HUES6 (cell line): ENCODE measurements at regions not wholly inside any gene's neighbourhood (a gene's known extent, or its start where the extent isn't known, plus 50 kb on each side); places are given as distances from the start of the nearest gene placed in this dataset.
"Not testable (repeated sequence)": the region's sequence is repeated elsewhere in the genome, so short reads cannot be mapped to it uniquely, and the experiment has no call there.

Experiments
- H3K27ac ChIP-seq: 2 replicates; pipeline ENCODE4 v1.7.0; 2013; ENCODE audit warnings: low read depth, mild to moderate bottlenecking, low read length, inconsistent platforms
- H3K27me3 ChIP-seq: 2 replicates; pipeline ENCODE4 v1.6.1; 2013; ENCODE audit warnings: low read length; ENCODE audit not compliant: control insufficient read depth, insufficient read depth
- H3K36me3 ChIP-seq: 2 replicates; pipeline ENCODE4 v1.6.1; 2013; ENCODE audit warnings: low read length; ENCODE audit not compliant: control insufficient read depth, insufficient read depth
- H3K4me1 ChIP-seq: 2 replicates; pipeline ENCODE4 v1.6.1; 2013; ENCODE audit warnings: low read length; ENCODE audit not compliant: control insufficient read depth, insufficient read depth
- H3K4me3 ChIP-seq: 2 replicates; pipeline ENCODE4 v1.5.1; 2013; ENCODE audit warnings: low read depth, low read length
- H3K9ac ChIP-seq: one replicate; pipeline ENCODE4 v1.6.1; 2013; ENCODE audit warnings: mild to moderate bottlenecking, low read length
- H3K9me3 ChIP-seq: 2 replicates; pipeline ENCODE4 v1.6.1; 2013; ENCODE audit warnings: low read depth, low read length; ENCODE audit not compliant: control insufficient read depth, insufficient read depth

- Histone ChIP-seq H3K36me3 (no peaks in the 10 kb centered on the region), H3K9me3 (no peaks in the 10 kb centered on the region), H3K27me3 (no peaks in the 10 kb centered on the region), H3K9ac (no peak overlapping the region), H3K4me1 (peaks cover 30% of the 10 kb centered on the region), H3K4me3 (no peak overlapping the region), H3K27ac (no peak overlapping the region)
Measured at GRCh38 chr4:123235431-123235830, 161.2 kb upstream of the SPRY1 start.

- H3K36me3 ChIP-seq = no peaks in the 10 kb centered on the region
- H3K9me3 ChIP-seq = no peaks in the 10 kb centered on the region
- H3K27me3 ChIP-seq = no peaks in the 10 kb centered on the region
- H3K27ac ChIP-seq = no peak overlapping the region
- no peak overlapping the region for H3K4me3 ChIP-seq
- peaks cover 23% of the 10 kb centered on the region for H3K4me1 ChIP-seq
- no peak overlapping the region for H3K9ac ChIP-seq
Measured at GRCh38 chr4:123236606-123237005, 160.0 kb upstream of the SPRY1 start.

GRCh38 chr4:123240286-123240685 lies 156.3 kb upstream of the SPRY1 start:
- not testable (repeated sequence) for H3K9ac ChIP-seq, H3K4me1 ChIP-seq, H3K27me3 ChIP-seq, H3K9me3 ChIP-seq, H3K4me3 ChIP-seq, H3K27ac ChIP-seq, H3K36me3 ChIP-seq

- not testable (repeated sequence) for H3K27ac ChIP-seq, H3K36me3 ChIP-seq, H3K27me3 ChIP-seq, H3K9ac ChIP-seq, H3K9me3 ChIP-seq, H3K4me1 ChIP-seq, H3K4me3 ChIP-seq
Measured at GRCh38 chr4:123243220-123243619, 153.4 kb upstream of the SPRY1 start.

GRCh38 chr4:123244137-123244536 lies 152.5 kb upstream of the SPRY1 start:
- H3K4me3 ChIP-seq = no peak overlapping the region
- no peaks in the 10 kb centered on the region for H3K9me3 ChIP-seq
- no peaks in the 10 kb centered on the region for H3K27me3 ChIP-seq
- no peaks in the 10 kb centered on the region for H3K36me3 ChIP-seq
- H3K4me1 ChIP-seq = no peaks in the 10 kb centered on the region
- H3K9ac ChIP-seq = no peak overlapping the region
- no peak overlapping the region for H3K27ac ChIP-seq

- Histone ChIP-seq H3K4me1 (no peaks in the 10 kb centered on the region), H3K9me3 (no peaks in the 10 kb centered on the region), H3K27me3 (no peaks in the 10 kb centered on the region), H3K27ac (0 out of 2 replicates have a peak overlapping the region, but pooled peaks have one; percentile 33), H3K9ac (no peak overlapping the region), H3K4me3 (no peak overlapping the region), H3K36me3 (no peaks in the 10 kb centered on the region)
Measured at GRCh38 chr4:123246085-123246484, 150.5 kb upstream of the SPRY1 start.

- Histone ChIP-seq H3K36me3 (no peaks in the 10 kb centered on the region), H3K9ac (no peak overlapping the region), H3K4me3 (no peak overlapping the region), H3K27me3 (no peaks in the 10 kb centered on the region), H3K9me3 (no peaks in the 10 kb centered on the region), H3K4me1 (no peaks in the 10 kb centered on the region), H3K27ac (no peak overlapping the region)
Measured at GRCh38 chr4:123248085-123248659, 148.4 kb upstream of the SPRY1 start.

GRCh38 chr4:123249821-123250220 lies 146.8 kb upstream of the SPRY1 start:
- Histone ChIP-seq H3K4me1 (no peaks in the 10 kb centered on the region), H3K9ac (no peak overlapping the region), H3K4me3 (no peak overlapping the region)

GRCh38 chr4:123250843-123251242 lies 145.8 kb upstream of the SPRY1 start:
- H3K4me1 ChIP-seq = no peaks in the 10 kb centered on the region

More at GRCh38 chr4:123249821-123250220, 146.8 kb upstream of the SPRY1 start:
- Histone ChIP-seq H3K9me3 (no peaks in the 10 kb centered on the region), H3K36me3 (no peaks in the 10 kb centered on the region), H3K27me3 (no peaks in the 10 kb centered on the region), H3K27ac (no peak overlapping the region)

GRCh38 chr4:123255971-123256370 lies 140.6 kb upstream of the SPRY1 start:
- Histone ChIP-seq H3K4me1 (no peaks in the 10 kb centered on the region), H3K9me3 (no peaks in the 10 kb centered on the region), H3K9ac (no peak overlapping the region), H3K4me3 (no peak overlapping the region), H3K36me3 (peaks cover 7% of the 10 kb centered on the region), H3K27ac (no peak overlapping the region), H3K27me3 (no peaks in the 10 kb centered on the region)

More at GRCh38 chr4:123250843-123251242, 145.8 kb upstream of the SPRY1 start:
- peaks cover 1% of the 10 kb centered on the region; the same call in 1 of the 2 replicates for H3K36me3 ChIP-seq
- H3K9me3 ChIP-seq = no peaks in the 10 kb centered on the region
- H3K27ac ChIP-seq = no peak overlapping the region
- no peak overlapping the region for H3K9ac ChIP-seq
- no peak overlapping the region for H3K4me3 ChIP-seq
- no peaks in the 10 kb centered on the region for H3K27me3 ChIP-seq

GRCh38 chr4:123256901-123257300 lies 139.7 kb upstream of the SPRY1 start:
- H3K9me3 ChIP-seq = no peaks in the 10 kb centered on the region

GRCh38 chr4:123257591-123257990 lies 139.0 kb upstream of the SPRY1 start:
- H3K9ac ChIP-seq = no peak overlapping the region
- no peaks in the 10 kb centered on the region for H3K9me3 ChIP-seq
- no peaks in the 10 kb centered on the region for H3K27me3 ChIP-seq
- no peaks in the 10 kb centered on the region for H3K4me1 ChIP-seq
- H3K4me3 ChIP-seq = no peak overlapping the region
- no peak overlapping the region for H3K27ac ChIP-seq
- H3K36me3 ChIP-seq = peaks cover 7% of the 10 kb centered on the region

More at GRCh38 chr4:123256901-123257300, 139.7 kb upstream of the SPRY1 start:
- Histone ChIP-seq H3K27me3 (no peaks in the 10 kb centered on the region), H3K36me3 (peaks cover 7% of the 10 kb centered on the region), H3K4me1 (no peaks in the 10 kb centered on the region), H3K9ac (no peak overlapping the region), H3K27ac (no peak overlapping the region), H3K4me3 (no peak overlapping the region)
